ENCODE measurements at regions not wholly inside any gene's neighbourhood (a gene's known extent, or its start where the extent isn't known, plus 50 kb on each side); places are given as distances from the start of the nearest gene placed in this dataset.

GRCh38 chr6:134628154-134628553 is 310.2 kb upstream of the SGK1 start:
- no peak for TF ChIP-seq CTCF (IDR thresholded peaks at IDR 0.05)
- TF ChIP-seq POLR2A (IDR thresholded peaks at IDR 0.05): no peak

All from transverse colon (tissue), 3 donors.